MM.1S (cell line): ENCODE measurements at regions not wholly inside any gene's neighbourhood (a gene's known extent, or its start where the extent isn't known, plus 50 kb on each side); places are given as distances from the start of the nearest gene placed in this dataset.

Source experiments
- DNase-seq: peaks from one replicate; pipeline ENCODE4 v3.0.0-alpha.2; 2015
- H2AFZ ChIP-seq: fragments of 300-600 bp; sonication (generic); 2 replicates; pipeline ENCODE4 v1.6.0; 2016; ENCODE audit warnings: antibody characterized with exemption, low read length
- H3F3A ChIP-seq: fragments of 300-600 bp; sonication (generic); 2 replicates; pipeline ENCODE4 v1.6.1; 2016; ENCODE audit warnings: mild to moderate bottlenecking, antibody characterized with exemption, low read length, moderate library complexity, mixed read lengths; ENCODE audit not compliant: insufficient read depth
- H3K27ac ChIP-seq: fragments of 300-600 bp; sonication (generic); 2 replicates; pipeline ENCODE4 v1.5.1; 2016; ENCODE audit warnings: mild to moderate bottlenecking, low read length
- H3K27me3 ChIP-seq: fragments of 300-600 bp; sonication (generic); replicated peaks from 2 replicates; pipeline ENCODE4 v1.6.0; 2016; ENCODE audit warnings: low read length; ENCODE audit not compliant: insufficient read depth
- H3K36me3 ChIP-seq: fragments of 300-600 bp; sonication (generic); replicated peaks from 2 replicates; pipeline ENCODE4 v1.6.1; 2016; ENCODE audit warnings: mild to moderate bottlenecking, low read length, mixed read lengths; ENCODE audit not compliant: insufficient read depth
- H3K4me1 ChIP-seq: fragments of 300-600 bp; sonication (generic); 2 replicates; pipeline ENCODE4 v1.6.1; 2016; ENCODE audit warnings: low read length, mixed read lengths
- H3K4me2 ChIP-seq: fragments of 300-600 bp; sonication (generic); 2 replicates; pipeline ENCODE4 v1.6.0; 2016; ENCODE audit warnings: low read depth, low read length
- H3K4me3 ChIP-seq: fragments of 300-600 bp; sonication (generic); 2 replicates; pipeline ENCODE4 v1.5.1; 2016; ENCODE audit warnings: low read length, mixed read lengths
- H3K79me2 ChIP-seq: fragments of 300-600 bp; sonication (generic); 2 replicates; pipeline ENCODE4 v1.6.1; 2016; ENCODE audit warnings: mixed run types, low read length, mixed read lengths
- H3K9ac ChIP-seq: fragments of 300-600 bp; sonication (generic); 2 replicates; pipeline ENCODE4 v1.6.1; 2016; ENCODE audit warnings: low read length, mixed read lengths
- H3K9me2 ChIP-seq: fragments of 300-600 bp; sonication (generic); replicated peaks from 2 replicates; pipeline ENCODE4 v1.6.1; 2016; ENCODE audit warnings: mild to moderate bottlenecking, low read length, mixed read lengths; ENCODE audit not compliant: insufficient read depth
- H3K9me3 ChIP-seq: fragments of 300-600 bp; sonication (generic); replicated peaks from 2 replicates; pipeline ENCODE4 v1.6.1; 2016; ENCODE audit warnings: mild to moderate bottlenecking, low read length, mixed read lengths; ENCODE audit not compliant: insufficient read depth
- H4K20me1 ChIP-seq: fragments of 300-600 bp; sonication (generic); 2 replicates; pipeline ENCODE4 v1.6.1; 2016; ENCODE audit warnings: mild to moderate bottlenecking, low read length, moderate library complexity, mixed read lengths; ENCODE audit not compliant: insufficient read depth
- CTCF ChIP-seq: fragments of 300-600 bp; sonication (generic); IDR thresholded peaks from 2 replicates; pipeline ENCODE4 v1.5.1; 2016; ENCODE audit warnings: antibody characterized with exemption, low read length, mixed read lengths
- EZH2 ChIP-seq: fragments of 300-600 bp; sonication (generic); optimal IDR thresholded peaks from 2 replicates; pipeline ENCODE3; 2017; ENCODE audit warnings: low read depth, mild to moderate bottlenecking, antibody characterized with exemption, low read length, mixed read lengths
- EZH2phosphoT487 ChIP-seq: fragments of 300-600 bp; sonication (generic); IDR thresholded peaks from 2 replicates; pipeline ENCODE4 v1.6.1; 2018; ENCODE audit warnings: antibody characterized with exemption, low read length

DNA sequence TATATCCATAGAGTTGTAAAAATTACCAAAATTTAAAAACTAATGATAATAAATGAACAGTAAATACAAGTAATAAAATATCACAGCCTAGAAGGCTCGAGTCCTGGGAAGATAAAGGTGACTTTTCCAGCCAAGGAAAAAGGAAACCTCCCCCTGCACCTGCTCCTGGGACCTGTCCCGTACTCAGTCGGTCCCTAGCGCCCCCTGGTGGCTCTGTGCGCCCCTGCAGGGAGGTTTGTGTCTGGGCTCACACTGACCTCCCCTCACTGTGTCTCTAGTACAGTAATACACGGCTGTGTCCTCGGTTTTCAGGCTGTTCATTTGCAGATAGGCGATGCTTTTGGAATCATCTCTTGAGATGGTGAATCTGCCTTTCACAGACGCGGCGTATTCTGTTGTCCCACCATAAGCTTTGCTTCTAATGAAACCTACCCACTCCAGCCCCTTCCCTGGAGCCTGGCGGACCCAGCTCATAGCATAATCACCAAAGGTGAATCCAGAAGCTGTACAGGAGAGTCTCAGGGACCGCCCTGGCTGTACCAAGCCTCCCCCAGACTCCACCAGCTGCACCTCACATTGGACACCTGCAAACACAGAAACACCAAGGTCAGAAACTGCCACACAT, 1030.4 kb downstream of the TMEM121 start:
- H3K27me3 ChIP-seq: no peaks in the 10 kb centered on the region
- no peak overlapping the region for H3K4me2 ChIP-seq
- H3K4me3 ChIP-seq: no peak overlapping the region
- no peak overlapping the region for H2AFZ ChIP-seq
- no peaks in the 10 kb centered on the region for H3K9me3 ChIP-seq
- no peak overlapping the region for H3K9ac ChIP-seq
- no peak overlapping the region for H3K27ac ChIP-seq
- no peaks in the 10 kb centered on the region for H4K20me1 ChIP-seq
- no peaks in the 10 kb centered on the region for H3K79me2 ChIP-seq
- peak; percentile 46 for DNase-seq
- no peaks in the 10 kb centered on the region for H3K9me2 ChIP-seq
- H3K36me3 ChIP-seq: no peaks in the 10 kb centered on the region
- H3K4me1 ChIP-seq: no peaks in the 10 kb centered on the region
- no peaks in the 10 kb centered on the region for H3F3A ChIP-seq
- TF ChIP-seq CTCF: peak; percentile 65
- no peak for TF ChIP-seq EZH2
- TF ChIP-seq EZH2phosphoT487: no peak

DNA sequence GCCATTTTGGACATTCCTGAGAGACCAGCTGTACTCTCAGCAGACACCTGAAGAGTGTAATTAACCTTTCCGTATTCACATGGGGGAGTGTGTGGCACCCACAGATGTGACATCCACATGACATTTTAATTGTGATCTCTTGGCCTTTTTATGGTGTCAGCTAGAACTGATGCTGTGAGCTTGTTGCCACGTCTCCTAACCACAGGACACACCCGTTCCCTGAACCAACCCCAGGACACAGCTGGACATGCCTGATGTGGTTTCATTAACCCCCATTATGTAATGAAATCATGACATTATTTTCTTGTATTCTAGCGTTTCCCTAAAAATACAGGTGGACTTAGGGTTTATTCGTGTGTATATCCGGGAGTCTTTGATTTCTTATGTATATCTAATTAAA, 1036.1 kb downstream of the TMEM121 start:
- Histone ChIP-seq H3K27me3 (no peaks in the 10 kb centered on the region), H2AFZ (no peak overlapping the region), H3K4me1 (no peaks in the 10 kb centered on the region), H3K9me3 (no peaks in the 10 kb centered on the region), H3K4me3 (no peak overlapping the region), H3K9ac (no peak overlapping the region), H3K79me2 (no peaks in the 10 kb centered on the region), H3K27ac (no peak overlapping the region), H3K9me2 (no peaks in the 10 kb centered on the region), H3K36me3 (no peaks in the 10 kb centered on the region), H3F3A (no peaks in the 10 kb centered on the region), H3K4me2 (no peak overlapping the region), H4K20me1 (no peaks in the 10 kb centered on the region)
- DNase-seq: no peak
- no peak for TF ChIP-seq EZH2
- no peak for TF ChIP-seq EZH2phosphoT487
- no peak for TF ChIP-seq CTCF

DNA sequence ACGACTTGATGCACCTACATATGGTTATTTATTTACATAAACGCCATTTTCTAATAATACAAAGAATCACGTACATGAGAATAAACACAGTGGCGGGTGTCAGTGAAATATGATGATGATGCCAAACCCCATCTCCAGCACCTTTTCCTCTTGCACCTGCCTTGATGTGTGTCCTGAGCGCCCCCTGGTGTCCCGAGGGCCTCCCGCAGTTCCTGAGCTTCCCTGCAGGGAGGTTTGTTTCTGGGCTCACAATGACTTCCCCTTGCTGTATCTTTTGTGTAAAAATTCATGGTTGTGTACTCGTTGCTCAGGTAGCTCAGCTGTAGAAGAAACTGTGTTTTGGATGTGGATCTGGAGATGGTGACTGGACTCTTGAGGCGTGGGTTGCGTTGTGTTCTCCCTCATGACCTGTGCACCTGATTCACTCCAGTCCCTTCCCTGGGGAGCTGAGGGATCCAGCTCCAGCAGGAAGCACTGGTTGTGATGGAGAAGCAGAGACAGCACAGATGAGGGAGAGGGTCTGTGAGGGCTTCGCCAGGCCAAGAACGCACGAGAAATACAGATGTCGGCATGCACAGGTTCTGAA, 1037.8 kb downstream of the TMEM121 start:
- Histone ChIP-seq H3K79me2 (no peaks in the 10 kb centered on the region), H3K9me3 (no peaks in the 10 kb centered on the region), H3F3A (no peaks in the 10 kb centered on the region), H3K36me3 (no peaks in the 10 kb centered on the region), H2AFZ (no peak overlapping the region), H3K4me3 (no peak overlapping the region), H3K27me3 (no peaks in the 10 kb centered on the region), H4K20me1 (no peaks in the 10 kb centered on the region), H3K9ac (no peak overlapping the region), H3K27ac (no peak overlapping the region), H3K4me2 (no peak overlapping the region), H3K4me1 (no peaks in the 10 kb centered on the region), H3K9me2 (no peaks in the 10 kb centered on the region)
- peak; percentile 63 for DNase-seq
- no peak for TF ChIP-seq EZH2phosphoT487
- peak; percentile 55 for TF ChIP-seq CTCF
